Inflammatory macrophage (primary cell): ENCODE measurements at regions not wholly inside any gene's neighbourhood (a gene's known extent, or its start where the extent isn't known, plus 50 kb on each side); places are given as distances from the start of the nearest gene placed in this dataset.

Experiments
- DNase-seq, 2 donors: peaks; one replicate each; pipeline ENCODE4 v3.0.0-alpha.2; 2020 to 2022

GRCh38 chr9:127553793-127554192, 58.3 kb upstream of the STXBP1 start:
- DNase-seq = no peak

GRCh38 chr9:127554966-127555839, 56.9 kb upstream of the STXBP1 start:
- DNase-seq = no peak

- peak; percentile 87 to 89 for DNase-seq
These were observed 55.9 kb upstream of the STXBP1 start for GRCh38 chr9:127555840-127556820.

DNA sequence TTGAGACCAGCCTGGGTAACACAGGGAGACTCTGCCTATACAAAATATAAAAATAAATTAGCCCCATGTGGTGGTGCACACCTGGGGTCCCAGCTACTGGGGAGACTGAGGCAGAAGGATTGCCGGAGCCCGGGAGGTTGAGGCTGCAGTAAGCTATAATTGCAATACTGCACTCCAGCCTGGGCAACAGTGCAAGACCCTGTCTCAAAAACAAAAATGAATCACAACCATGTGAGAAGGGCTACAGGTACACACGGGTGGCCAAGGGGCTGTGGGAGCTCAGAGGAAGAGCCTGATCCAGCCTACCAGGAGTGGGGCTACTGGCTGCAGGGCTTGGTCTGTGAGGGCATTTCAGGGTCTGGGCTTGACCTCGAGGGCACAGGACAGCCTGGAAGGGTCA, 55.2 kb upstream of the STXBP1 start:
- DNase-seq = no peak

- no peak for DNase-seq
These were observed 54.6 kb upstream of the STXBP1 start for GRCh38 chr9:127557466-127557869.

DNA sequence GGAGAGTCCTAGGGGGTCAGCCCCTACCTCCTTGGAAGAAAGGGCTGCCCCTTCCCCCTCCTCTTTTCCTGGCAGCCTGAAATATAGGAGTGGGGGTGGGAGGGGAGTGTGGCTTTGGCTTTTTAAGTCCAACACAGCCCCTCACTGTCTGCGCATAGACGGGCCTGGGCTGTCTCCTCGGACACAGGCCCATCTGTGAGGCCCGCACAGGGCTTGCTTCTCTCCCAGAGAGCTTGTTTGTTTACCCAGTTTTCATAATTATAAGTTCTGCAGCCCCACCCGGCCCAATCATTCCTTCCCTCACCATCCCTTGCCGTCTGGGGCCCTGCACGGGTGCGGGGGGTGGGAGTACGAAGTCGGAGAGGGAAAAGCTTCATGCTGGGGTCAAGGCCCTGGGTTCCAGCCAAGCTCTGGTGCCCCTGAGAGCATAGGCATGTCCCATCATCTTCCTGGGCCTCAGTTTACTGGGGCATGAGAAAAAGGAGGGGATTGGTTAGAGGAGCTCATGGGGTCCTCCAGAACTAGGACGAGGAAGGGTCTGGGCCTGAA, 54.0 kb upstream of the STXBP1 start:
- no peak for DNase-seq

DNA sequence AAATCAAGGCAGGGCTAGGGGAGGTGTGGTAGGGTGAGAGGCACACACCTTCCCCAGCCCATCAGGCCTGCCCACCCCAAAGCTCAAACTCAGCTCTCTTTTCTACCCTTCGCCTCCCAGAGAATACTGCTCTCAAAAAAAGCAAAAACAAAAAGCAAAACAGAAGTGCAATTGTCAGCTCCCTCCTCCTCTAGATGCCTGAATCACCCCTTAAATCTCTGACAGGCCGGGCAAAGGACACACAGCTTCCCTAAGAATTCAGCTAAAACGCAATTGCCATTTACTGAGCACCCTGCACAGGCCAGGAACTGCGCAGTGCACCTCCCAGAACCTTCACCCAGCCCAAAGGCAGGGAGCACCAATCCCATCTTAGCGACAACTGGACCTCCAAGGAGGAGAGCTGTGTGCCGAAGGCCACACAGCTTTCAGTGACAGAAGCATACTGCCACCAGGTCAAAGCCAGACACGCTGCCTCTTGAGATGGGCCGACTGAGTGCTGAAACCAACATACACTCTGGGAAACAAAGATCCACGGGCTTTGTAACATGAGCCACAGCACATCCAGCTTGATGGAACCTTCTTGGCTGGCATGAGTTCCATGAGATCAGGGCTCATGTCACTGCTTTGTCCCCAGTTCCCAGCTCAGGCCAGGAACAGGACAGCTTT, 53.4 kb upstream of the STXBP1 start:
- DNase-seq = no peak

DNA sequence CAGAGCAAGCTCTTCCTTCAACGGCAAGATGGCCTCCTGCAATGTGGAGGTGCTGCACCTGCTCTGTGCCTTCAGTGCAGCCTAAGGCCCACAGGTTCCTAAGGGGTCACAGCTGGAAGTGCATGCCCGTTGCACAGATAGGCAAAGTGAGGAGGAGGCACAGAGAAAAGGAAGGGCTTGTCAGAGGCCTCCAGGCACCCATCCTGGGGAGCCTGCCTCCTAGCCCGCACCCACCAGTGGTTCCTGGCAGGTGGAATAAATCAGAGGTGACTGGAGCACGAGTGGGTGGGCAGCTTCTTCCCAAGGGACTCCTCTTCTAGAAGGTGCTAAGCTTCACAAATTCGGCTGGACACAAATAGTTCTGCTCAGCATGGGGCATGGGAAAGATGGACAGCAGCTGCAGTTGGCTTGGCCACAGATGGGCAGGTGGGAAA, 52.8 kb upstream of the STXBP1 start:
- DNase-seq = no peak

DNA sequence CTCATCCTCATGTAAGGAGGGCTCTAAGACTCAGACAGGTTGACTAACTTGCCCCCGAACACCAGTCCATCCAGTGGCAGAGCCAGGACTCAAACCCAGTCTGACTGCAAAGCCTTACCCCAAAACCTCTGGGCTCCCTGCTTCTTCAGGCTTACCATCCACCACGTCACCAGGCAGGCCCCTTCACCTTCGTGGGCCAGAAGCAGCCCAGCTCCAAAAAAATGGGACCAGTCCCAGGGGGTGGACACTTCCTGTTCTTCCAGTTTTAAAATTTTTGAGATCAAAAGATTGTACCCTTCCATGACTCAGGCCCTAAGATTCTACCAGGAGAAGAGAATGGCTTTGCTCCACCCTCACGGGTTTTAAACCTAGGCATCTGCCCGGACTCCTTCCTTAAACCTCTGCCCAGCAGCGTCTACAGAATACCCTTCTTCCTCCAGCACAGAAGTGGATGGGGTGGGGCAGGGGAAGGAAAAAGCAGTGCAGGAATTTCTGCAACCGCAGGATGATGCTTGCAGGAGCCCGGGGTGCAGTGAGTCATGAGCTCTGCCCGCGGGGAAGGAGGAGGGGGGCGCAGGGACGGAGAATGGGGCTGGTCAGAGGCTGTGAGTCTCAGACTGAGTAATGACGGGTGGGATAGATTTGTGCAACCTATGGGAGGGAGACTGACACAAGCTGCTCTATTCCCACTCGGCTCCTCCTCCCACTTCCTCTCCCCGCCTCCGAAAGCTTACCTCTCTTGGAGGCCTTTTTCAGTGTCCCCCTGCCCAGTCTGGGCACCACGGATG, 50.4 kb upstream of the STXBP1 start:
- DNase-seq = peak; percentile 96
